ENCODE measurements at regions not wholly inside any gene's neighbourhood (a gene's known extent, or its start where the extent isn't known, plus 50 kb on each side); places are given as distances from the start of the nearest gene placed in this dataset.
"Not testable (repeated sequence)": the region's sequence is repeated elsewhere in the genome, so short reads cannot be mapped to it uniquely, and the experiment has no call there.

DNA sequence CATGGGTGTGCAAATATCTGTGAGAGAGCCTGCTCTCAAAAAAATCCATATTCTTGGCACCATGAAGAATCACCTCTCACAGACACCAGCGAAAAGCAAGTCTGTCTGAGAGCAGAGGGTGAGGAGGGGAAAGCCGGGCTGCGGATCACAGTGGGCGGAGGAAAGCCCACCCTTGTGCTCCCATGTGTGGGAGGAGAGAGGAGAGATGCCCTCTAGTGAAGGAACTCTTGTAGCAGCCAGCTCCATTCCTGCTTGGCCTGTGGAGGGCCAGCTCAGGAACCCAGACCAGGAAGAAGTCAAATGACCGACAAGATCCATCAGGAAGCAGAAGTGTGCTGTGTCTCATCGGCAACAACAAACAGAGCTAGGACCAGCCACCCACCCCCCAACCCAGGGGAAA is 321.7 kb upstream of the PLGLB1 start:
- not testable (repeated sequence) for TF ChIP-seq CTCF (IDR thresholded peaks at IDR 0.05); POLR2A (IDR thresholded peaks at IDR 0.05); POLR2AphosphoS5 (IDR thresholded peaks at IDR 0.05; ENCODE audit: insufficient read depth in 1 of 2, low read depth in 1 of 2)
